BLaER1 (cell line): ENCODE measurements at regions not wholly inside any gene's neighbourhood (a gene's known extent, or its start where the extent isn't known, plus 50 kb on each side); places are given as distances from the start of the nearest gene placed in this dataset.
"Not testable (repeated sequence)": the region's sequence is repeated elsewhere in the genome, so short reads cannot be mapped to it uniquely, and the experiment has no call there.

Experiments used
- H3K27ac ChIP-seq: shearing (Covaris generic); formaldehyde crosslinking; 2 replicates; pipeline ENCODE4 v1.8.1; 2022
- H3K27me3 ChIP-seq: shearing (Covaris generic); formaldehyde crosslinking; 2 replicates; pipeline ENCODE4 v1.8.1; 2022
- H3K36me3 ChIP-seq: shearing (Covaris generic); formaldehyde crosslinking; 2 replicates; pipeline ENCODE4 v1.8.1; 2022
- H3K4me1 ChIP-seq: shearing (Covaris generic); formaldehyde crosslinking; 2 replicates; pipeline ENCODE4 v1.8.1; 2022
- H3K4me2 ChIP-seq: shearing (Covaris generic); formaldehyde crosslinking; 2 replicates; pipeline ENCODE4 v1.8.1; 2022
- H3K4me3 ChIP-seq: shearing (Covaris generic); formaldehyde crosslinking; 2 replicates; pipeline ENCODE4 v1.8.1; 2022
- H3K9ac ChIP-seq: shearing (Covaris generic); formaldehyde crosslinking; 2 replicates; pipeline ENCODE4 v1.8.1; 2022
- H3K9me3 ChIP-seq: shearing (Covaris generic); formaldehyde crosslinking; 2 replicates; pipeline ENCODE4 v1.8.1; 2022
- H4K20me1 ChIP-seq: shearing (Covaris generic); formaldehyde crosslinking; 2 replicates; pipeline ENCODE4 v1.8.1; 2022
- Cebpa-rat ChIP-seq: shearing (Covaris generic); IDR thresholded peaks from 2 replicates; pipeline ENCODE4 v1.8.1; 2022

- Histone ChIP-seq H3K4me1 (no peaks in the 10 kb centered on the region), H3K4me2 (no peak overlapping the region), H3K36me3 (no peaks in the 10 kb centered on the region), H3K9me3 (no peaks in the 10 kb centered on the region), H3K9ac (no peak overlapping the region), H3K27me3 (no peaks in the 10 kb centered on the region), H3K27ac (no peak overlapping the region), H4K20me1 (no peaks in the 10 kb centered on the region), H3K4me3 (no peak overlapping the region)
- TF ChIP-seq Cebpa-rat, result no peak
Measured at GRCh38 chr4:123216946-123217345, 179.6 kb upstream of the SPRY1 start.

GRCh38 chr4:123217664-123218063 lies 178.9 kb upstream of the SPRY1 start:
- Histone ChIP-seq H3K4me2 (no peak overlapping the region), H3K4me1 (no peaks in the 10 kb centered on the region), H3K9me3 (no peaks in the 10 kb centered on the region), H3K27me3 (no peaks in the 10 kb centered on the region), H3K36me3 (no peaks in the 10 kb centered on the region), H3K27ac (no peak overlapping the region), H4K20me1 (no peaks in the 10 kb centered on the region), H3K4me3 (no peak overlapping the region), H3K9ac (no peak overlapping the region)
- TF ChIP-seq Cebpa-rat, result no peak

DNA sequence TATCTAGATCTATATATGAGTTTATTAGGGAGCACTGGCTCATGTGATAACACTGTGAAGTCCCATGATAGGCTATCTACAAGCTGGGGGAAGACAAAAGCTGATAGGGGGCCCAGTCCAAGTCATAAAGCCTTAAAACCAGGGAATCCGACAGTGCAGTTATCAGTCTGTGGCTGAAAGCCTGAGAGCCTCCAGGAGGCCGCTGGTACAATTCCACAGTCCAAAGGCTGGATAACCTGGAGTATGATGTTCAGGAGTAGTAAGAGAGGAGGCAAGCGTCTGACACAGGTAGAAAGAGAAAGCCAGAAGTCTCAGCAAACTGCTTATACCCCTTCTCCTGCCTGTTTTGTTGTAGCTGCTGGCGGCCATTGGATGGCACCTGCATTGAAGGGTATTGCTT lies 177.6 kb upstream of the SPRY1 start:
- Histone ChIP-seq H3K4me1 (no peaks in the 10 kb centered on the region), H3K27me3 (no peaks in the 10 kb centered on the region), H3K9me3 (no peaks in the 10 kb centered on the region), H4K20me1 (no peaks in the 10 kb centered on the region), H3K36me3 (no peaks in the 10 kb centered on the region), H3K27ac (no peak overlapping the region), H3K4me2 (no peak overlapping the region), H3K9ac (no peak overlapping the region), H3K4me3 (no peak overlapping the region)
- no peak for TF ChIP-seq Cebpa-rat

DNA sequence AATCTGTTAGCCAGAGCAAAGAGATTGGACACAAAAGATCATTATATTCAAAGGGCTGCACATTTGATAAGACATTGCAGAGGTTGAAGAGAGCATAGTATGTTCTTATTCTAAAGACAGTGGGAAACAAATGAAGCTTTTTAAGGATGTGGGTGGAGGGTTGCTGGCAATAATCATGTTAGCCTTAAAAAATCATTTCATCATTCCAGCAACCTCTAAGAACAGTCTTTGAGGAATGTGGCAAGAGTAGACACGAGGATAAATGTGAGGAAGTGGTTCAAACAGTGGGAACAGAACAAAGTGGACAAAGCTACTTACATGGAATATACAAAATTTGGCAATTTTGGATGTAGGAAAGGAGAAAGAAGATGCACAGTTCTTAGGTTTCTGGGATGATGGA lies 167.3 kb upstream of the SPRY1 start:
- H3K4me1 ChIP-seq, result peaks cover 11% of the 10 kb centered on the region; the same call in 1 of the 2 replicates
- H3K27me3 ChIP-seq, result no peaks in the 10 kb centered on the region
- H3K9me3 ChIP-seq, result no peaks in the 10 kb centered on the region
- no peak overlapping the region for H3K9ac ChIP-seq
- H3K36me3 ChIP-seq, result no peaks in the 10 kb centered on the region
- no peak overlapping the region for H3K4me3 ChIP-seq
- H4K20me1 ChIP-seq, result no peaks in the 10 kb centered on the region
- no peak overlapping the region for H3K4me2 ChIP-seq
- TF ChIP-seq Cebpa-rat, result no peak
- no peak overlapping the region for H3K27ac ChIP-seq

DNA sequence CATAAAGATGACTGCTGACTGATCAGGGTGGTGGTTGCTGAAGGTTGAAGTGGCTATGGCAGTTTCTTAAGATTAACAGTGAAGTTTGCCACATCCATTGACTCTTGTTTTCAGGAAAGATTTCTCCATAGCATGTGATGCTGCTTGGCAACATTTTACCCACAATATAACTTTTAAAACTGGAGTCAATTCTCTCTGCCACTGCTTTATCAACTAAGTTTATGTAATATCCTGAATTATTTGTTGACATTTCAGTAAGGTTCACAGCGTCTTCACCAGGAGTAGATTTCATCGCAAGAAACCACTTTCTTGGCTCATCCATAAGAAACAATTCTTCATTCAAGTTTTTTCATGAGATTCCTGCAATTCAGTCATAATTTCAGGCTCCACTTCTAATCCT lies 166.5 kb upstream of the SPRY1 start:
- no peak overlapping the region for H3K4me2 ChIP-seq
- H3K36me3 ChIP-seq, result no peaks in the 10 kb centered on the region
- no peaks in the 10 kb centered on the region for H3K27me3 ChIP-seq
- no peak overlapping the region for H3K9ac ChIP-seq
- no peak overlapping the region for H3K27ac ChIP-seq
- H4K20me1 ChIP-seq, result no peaks in the 10 kb centered on the region
- peaks cover 11% of the 10 kb centered on the region; the same call in 1 of the 2 replicates for H3K4me1 ChIP-seq
- H3K4me3 ChIP-seq, result no peak overlapping the region
- no peak for TF ChIP-seq Cebpa-rat
- H3K9me3 ChIP-seq, result no peaks in the 10 kb centered on the region

DNA sequence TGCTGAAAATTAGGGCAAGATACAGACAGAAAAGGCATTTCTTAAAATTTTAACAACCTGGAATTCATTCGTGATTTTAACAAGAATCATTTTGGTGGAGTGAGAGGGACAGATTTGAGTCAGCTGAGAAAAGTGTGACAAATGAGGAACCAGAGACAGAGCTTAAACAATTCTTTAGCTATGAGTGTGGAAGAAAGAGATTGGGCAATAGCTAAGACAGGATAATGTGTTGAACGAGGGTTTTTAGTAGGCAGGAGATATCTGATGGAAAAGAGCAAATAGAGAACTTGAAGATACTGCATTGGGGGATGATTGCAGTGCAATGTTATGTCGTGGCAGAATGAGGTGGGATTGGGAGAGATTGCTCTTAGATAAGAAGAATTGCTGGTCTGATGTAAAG lies 164.2 kb upstream of the SPRY1 start:
- TF ChIP-seq Cebpa-rat, result no peak
- Histone ChIP-seq H4K20me1 (no peaks in the 10 kb centered on the region), H3K4me2 (no peak overlapping the region), H3K4me3 (no peak overlapping the region), H3K27me3 (no peaks in the 10 kb centered on the region), H3K27ac (no peak overlapping the region), H3K36me3 (no peaks in the 10 kb centered on the region), H3K4me1 (peaks cover 11% of the 10 kb centered on the region; the same call in 1 of the 2 replicates), H3K9me3 (peaks cover 2% of the 10 kb centered on the region; the same call in 1 of the 2 replicates), H3K9ac (no peak overlapping the region)

GRCh38 chr4:123233136-123233768 lies 163.3 kb upstream of the SPRY1 start:
- Histone ChIP-seq H3K9ac (no peak overlapping the region), H3K27ac (no peak overlapping the region), H4K20me1 (no peaks in the 10 kb centered on the region), H3K9me3 (peaks cover 9% of the 10 kb centered on the region), H3K4me1 (peaks cover 11% of the 10 kb centered on the region; the same call in 1 of the 2 replicates), H3K36me3 (no peaks in the 10 kb centered on the region), H3K27me3 (no peaks in the 10 kb centered on the region), H3K4me2 (no peak overlapping the region), H3K4me3 (no peak overlapping the region)
- no peak for TF ChIP-seq Cebpa-rat

- no peak overlapping the region for H3K4me2 ChIP-seq
- H3K27ac ChIP-seq, result no peak overlapping the region
- peaks cover 11% of the 10 kb centered on the region; the same call in 1 of the 2 replicates for H3K4me1 ChIP-seq
- no peak overlapping the region for H3K9ac ChIP-seq
- H3K4me3 ChIP-seq, result no peak overlapping the region
- TF ChIP-seq Cebpa-rat, result no peak
- H3K36me3 ChIP-seq, result no peaks in the 10 kb centered on the region
- no peaks in the 10 kb centered on the region for H4K20me1 ChIP-seq
- H3K9me3 ChIP-seq, result peaks cover 9% of the 10 kb centered on the region
- H3K27me3 ChIP-seq, result no peaks in the 10 kb centered on the region
Measured at GRCh38 chr4:123234955-123235354, 161.6 kb upstream of the SPRY1 start.

DNA sequence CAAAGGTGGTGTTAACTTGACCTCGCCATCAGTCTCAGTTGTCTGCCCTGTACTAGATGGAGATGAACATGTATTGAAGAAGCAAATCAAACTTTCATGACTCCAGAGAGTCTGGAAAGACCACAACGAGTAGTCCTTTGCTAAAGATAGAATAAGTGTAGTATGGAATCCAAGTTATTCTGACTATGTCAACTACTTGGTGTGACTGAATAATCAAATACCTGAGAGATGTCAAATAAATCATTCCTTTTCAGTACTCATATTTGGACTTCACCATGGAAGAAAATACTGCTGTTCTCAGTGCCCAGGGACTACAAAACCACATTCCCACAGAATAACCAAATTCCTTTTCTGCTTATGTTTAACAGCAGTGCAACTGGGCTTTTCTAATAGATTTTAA lies 161.2 kb upstream of the SPRY1 start:
- H3K4me1 ChIP-seq, result peaks cover 11% of the 10 kb centered on the region; the same call in 1 of the 2 replicates
- H4K20me1 ChIP-seq, result no peaks in the 10 kb centered on the region
- H3K9ac ChIP-seq, result no peak overlapping the region
- H3K27me3 ChIP-seq, result no peaks in the 10 kb centered on the region
- no peak for TF ChIP-seq Cebpa-rat
- peaks cover 9% of the 10 kb centered on the region for H3K9me3 ChIP-seq
- H3K27ac ChIP-seq, result no peak overlapping the region
- H3K4me2 ChIP-seq, result no peak overlapping the region
- no peak overlapping the region for H3K4me3 ChIP-seq
- H3K36me3 ChIP-seq, result no peaks in the 10 kb centered on the region

DNA sequence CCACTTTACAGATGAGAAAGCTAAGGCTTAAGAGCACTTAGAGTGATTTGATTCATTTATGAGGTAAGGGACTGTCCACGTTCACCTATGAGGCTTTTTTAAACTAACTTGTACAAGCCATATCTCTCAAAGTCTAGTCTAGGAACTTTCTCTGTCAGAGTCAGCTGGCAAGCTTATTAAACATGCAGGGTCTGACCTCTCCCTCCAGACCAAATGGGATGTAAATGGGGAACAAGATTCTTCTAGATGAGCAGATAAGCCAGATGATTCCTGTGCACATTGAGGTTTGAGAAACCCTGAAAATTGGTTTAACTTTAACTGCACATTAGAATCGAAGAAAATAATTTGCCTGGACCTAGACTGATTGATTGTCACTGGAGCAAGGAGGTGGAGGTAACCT lies 160.0 kb upstream of the SPRY1 start:
- TF ChIP-seq Cebpa-rat, result no peak
- H4K20me1 ChIP-seq, result no peaks in the 10 kb centered on the region
- no peak overlapping the region for H3K4me3 ChIP-seq
- no peaks in the 10 kb centered on the region for H3K36me3 ChIP-seq
- H3K27me3 ChIP-seq, result no peaks in the 10 kb centered on the region
- no peak overlapping the region for H3K9ac ChIP-seq
- H3K4me1 ChIP-seq, result 0 out of 2 replicates have a peak, but pooled peaks cover under 1% of the 10 kb centered on the region
- no peak overlapping the region for H3K27ac ChIP-seq
- H3K4me2 ChIP-seq, result no peak overlapping the region
- peaks cover 9% of the 10 kb centered on the region for H3K9me3 ChIP-seq

GRCh38 chr4:123240286-123240685 lies 156.3 kb upstream of the SPRY1 start:
- H3K9ac ChIP-seq, H3K36me3 ChIP-seq, H4K20me1 ChIP-seq, H3K4me3 ChIP-seq, H3K27me3 ChIP-seq, H3K27ac ChIP-seq, H3K4me2 ChIP-seq: not testable (repeated sequence)
- Histone ChIP-seq H3K9me3 (peaks cover 16% of the 10 kb centered on the region), H3K4me1 (peaks cover 17% of the 10 kb centered on the region)

DNA sequence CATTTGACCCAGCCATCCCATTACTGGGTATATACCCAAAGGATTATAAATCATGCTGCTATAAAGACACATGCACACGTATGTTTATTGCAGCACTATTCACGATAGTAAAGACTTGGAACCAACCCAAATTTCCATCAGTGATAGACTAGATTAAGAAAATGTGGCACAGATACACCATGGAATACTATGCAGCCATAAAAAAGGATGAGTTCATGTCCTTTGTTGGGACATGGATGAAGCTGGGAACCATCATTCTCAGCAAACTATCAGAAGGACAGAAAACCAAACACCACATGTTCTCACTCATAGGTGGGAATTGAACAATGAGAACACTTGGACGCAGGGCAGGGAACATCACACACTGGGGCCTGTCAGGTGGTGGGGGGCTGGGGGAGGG lies 153.4 kb upstream of the SPRY1 start:
- H4K20me1 ChIP-seq, H3K4me3 ChIP-seq, H3K9me3 ChIP-seq, H3K4me2 ChIP-seq, H3K27me3 ChIP-seq, H3K27ac ChIP-seq, H3K36me3 ChIP-seq, H3K9ac ChIP-seq: not testable (repeated sequence)
- peaks cover 40% of the 10 kb centered on the region for H3K4me1 ChIP-seq
